Hepatocyte (in vitro differentiated cells): ENCODE measurements at regions not wholly inside any gene's neighbourhood (a gene's known extent, or its start where the extent isn't known, plus 50 kb on each side); places are given as distances from the start of the nearest gene placed in this dataset.

Experiments
- DNase-seq: peaks from one replicate; pipeline ENCODE4 v3.0.0-alpha.2; 2016; ENCODE audit warnings: low spot score
- H2AFZ ChIP-seq: fragments of 200-600 bp; sonication (generic); 2 replicates; pipeline ENCODE4 v1.6.0; 2016; ENCODE audit warnings: antibody characterized with exemption, mild to moderate bottlenecking
- H3K27ac ChIP-seq: fragments of 200-600 bp; sonication (generic); 2 replicates; pipeline ENCODE4 v1.5.1; 2016; ENCODE audit warnings: mild to moderate bottlenecking
- H3K27me3 ChIP-seq: fragments of 200-600 bp; sonication (generic); 2 replicates; pipeline ENCODE4 v1.6.1; 2016
- H3K36me3 ChIP-seq: fragments of 200-600 bp; sonication (generic); replicated peaks from 2 replicates; pipeline ENCODE4 v1.5.1; 2016; ENCODE audit warnings: low read depth; ENCODE audit not compliant: insufficient read depth
- H3K4me1 ChIP-seq: fragments of 200-600 bp; sonication (generic); 2 replicates; pipeline ENCODE4 v1.5.1; 2016; ENCODE audit warnings: mild to moderate bottlenecking, moderate library complexity; ENCODE audit not compliant: insufficient read depth
- H3K4me2 ChIP-seq: fragments of 200-600 bp; sonication (generic); 2 replicates; pipeline ENCODE4 v1.6.0; 2016
- H3K4me3 ChIP-seq: fragments of 200-600 bp; sonication (generic); 2 replicates; pipeline ENCODE4 v1.5.1; 2016; ENCODE audit warnings: mild to moderate bottlenecking
- H3K79me2 ChIP-seq: fragments of 200-600 bp; sonication (generic); 2 replicates; pipeline ENCODE4 v1.6.0; 2017; ENCODE audit warnings: mild to moderate bottlenecking
- H3K9me2 ChIP-seq: fragments of 200-600 bp; sonication (generic); replicated peaks from 2 replicates; pipeline ENCODE4 v1.6.0; 2017; ENCODE audit warnings: mild to moderate bottlenecking; ENCODE audit not compliant: insufficient read depth
- H3K9me3 ChIP-seq: fragments of 200-600 bp; sonication (generic); 2 replicates; pipeline ENCODE4 v1.5.1; 2016; ENCODE audit warnings: low read depth, mild to moderate bottlenecking
- H4K20me1 ChIP-seq: fragments of 200-600 bp; sonication (generic); 2 replicates; pipeline ENCODE4 v1.6.0; 2016; ENCODE audit warnings: mild to moderate bottlenecking; ENCODE audit not compliant: insufficient read depth, poor library complexity, severe bottlenecking
- CTCF ChIP-seq: fragments of 200-600 bp; sonication (generic); IDR thresholded peaks from 2 replicates; pipeline ENCODE4 v1.5.1; 2016; ENCODE audit warnings: antibody characterized with exemption, mild to moderate bottlenecking; ENCODE audit not compliant: poor library complexity
- EZH2 ChIP-seq: fragments of 200-600 bp; sonication (generic); IDR thresholded peaks from 2 replicates; pipeline ENCODE4 v1.6.1; 2016; ENCODE audit warnings: antibody characterized with exemption, mild to moderate bottlenecking, borderline replicate concordance
- EZH2phosphoT487 ChIP-seq: fragments of 200-600 bp; sonication (generic); IDR thresholded peaks from one replicate; pipeline ENCODE4 v1.6.1; 2018; ENCODE audit warnings: antibody characterized with exemption, mild to moderate bottlenecking, low read depth, moderate library complexity; ENCODE audit not compliant: unreplicated experiment, severe bottlenecking
- WGBS: methylation state at CpG from one replicate; pipeline ENCODE4 v1.1.6; 2016; ENCODE audit warnings: low lambda C conversion rate; ENCODE audit errors: missing lambda C conversion rate; 5-methylcytosine and 5-hydroxymethylcytosine counted together

- DNase-seq, result no peak
- no peak overlapping the region for H3K27ac ChIP-seq
- no peaks in the 10 kb centered on the region for H4K20me1 ChIP-seq
- no peaks in the 10 kb centered on the region for H3K9me3 ChIP-seq
- 80% methylated on average over 1 of the region's 1 CpG for WGBS
- no peaks in the 10 kb centered on the region for H3K9me2 ChIP-seq
- H3K4me3 ChIP-seq, result no peak overlapping the region
- H3K79me2 ChIP-seq, result no peaks in the 10 kb centered on the region
- H3K36me3 ChIP-seq, result no peaks in the 10 kb centered on the region
- no peaks in the 10 kb centered on the region for H3K4me1 ChIP-seq
- H3K4me2 ChIP-seq, result no peak overlapping the region
- TF ChIP-seq CTCF, result no peak
- TF ChIP-seq EZH2phosphoT487, result no peak
- no peak for TF ChIP-seq EZH2
- no peak overlapping the region for H2AFZ ChIP-seq
- H3K27me3 ChIP-seq, result no peaks in the 10 kb centered on the region
These were observed 513.3 kb upstream of the SEMA6D start for GRCh38 chr15:47203993-47204392.

DNA sequence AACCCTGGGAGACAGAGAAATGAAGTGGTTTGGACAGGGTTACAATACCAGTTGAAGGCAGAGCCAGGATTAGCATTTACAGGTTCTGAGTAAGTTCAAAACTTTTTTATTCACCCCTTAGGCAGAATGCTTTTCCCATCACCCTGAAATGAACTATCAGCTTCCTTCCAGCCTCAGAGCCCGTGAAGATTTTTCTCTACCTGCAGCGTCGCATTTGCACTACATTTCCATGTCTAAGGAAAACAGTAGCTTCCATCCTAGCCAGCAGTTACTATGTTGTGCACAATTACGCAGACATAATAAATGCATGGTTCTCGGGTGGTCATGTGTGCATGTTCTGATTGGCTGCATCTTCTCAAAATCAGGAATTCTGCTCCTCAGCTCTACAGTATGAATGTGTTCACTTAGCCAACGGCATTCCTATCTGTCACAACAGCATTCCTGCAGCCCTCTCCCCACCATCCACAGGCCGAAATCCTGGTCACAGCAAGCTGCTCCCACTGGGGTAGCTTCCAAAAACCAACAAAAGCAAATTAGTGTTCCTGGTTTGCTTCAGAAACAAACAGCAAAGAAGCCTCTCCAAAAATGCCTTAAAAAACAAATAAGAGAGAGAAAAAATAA, 510.8 kb upstream of the SEMA6D start:
- Histone ChIP-seq H3K4me3 (no peak overlapping the region), H4K20me1 (no peaks in the 10 kb centered on the region), H3K36me3 (no peaks in the 10 kb centered on the region), H3K4me2 (no peak overlapping the region), H3K9me3 (no peaks in the 10 kb centered on the region), H3K27me3 (no peaks in the 10 kb centered on the region), H3K79me2 (no peaks in the 10 kb centered on the region), H3K27ac (no peak overlapping the region), H2AFZ (no peak overlapping the region), H3K4me1 (no peaks in the 10 kb centered on the region), H3K9me2 (no peaks in the 10 kb centered on the region)
- no peak for DNase-seq
- WGBS, result 68% methylated on average over 7 of the region's 7 CpGs
- TF ChIP-seq CTCF (no peak), EZH2phosphoT487 (no peak), EZH2 (no peak)

DNA sequence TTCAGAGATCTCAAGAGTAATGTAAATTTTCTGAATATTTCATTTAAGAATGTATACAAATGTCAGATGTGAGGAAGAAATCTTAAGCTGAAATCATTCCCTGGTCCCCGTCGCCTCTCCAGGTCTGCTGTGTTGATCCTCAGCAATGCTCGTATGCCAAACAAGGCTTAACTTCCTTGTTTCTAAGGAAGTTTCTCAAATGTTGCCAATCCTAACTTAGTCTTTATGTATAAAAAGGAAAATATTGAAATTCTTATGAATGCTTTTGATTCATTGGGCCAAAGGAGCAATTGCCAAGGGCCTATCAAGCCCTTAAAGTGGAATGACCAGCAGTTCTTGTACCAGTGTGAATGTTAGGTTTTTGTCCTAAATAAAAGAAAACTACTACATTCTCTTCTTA, 507.7 kb upstream of the SEMA6D start:
- no peaks in the 10 kb centered on the region for H3K9me3 ChIP-seq
- H3K4me1 ChIP-seq, result no peaks in the 10 kb centered on the region
- no peak for TF ChIP-seq CTCF
- no peak for TF ChIP-seq EZH2phosphoT487
- no peak for TF ChIP-seq EZH2
- DNase-seq, result no peak
- no peaks in the 10 kb centered on the region for H3K79me2 ChIP-seq
- no peaks in the 10 kb centered on the region for H3K27me3 ChIP-seq
- no peak overlapping the region for H3K4me2 ChIP-seq
- H4K20me1 ChIP-seq, result no peaks in the 10 kb centered on the region
- H2AFZ ChIP-seq, result no peak overlapping the region
- H3K27ac ChIP-seq, result no peak overlapping the region
- no peak overlapping the region for H3K4me3 ChIP-seq
- H3K9me2 ChIP-seq, result no peaks in the 10 kb centered on the region
- WGBS, result 90% methylated on average over 3 of the region's 3 CpGs
- no peaks in the 10 kb centered on the region for H3K36me3 ChIP-seq
